ENCODE measurements at regions not wholly inside any gene's neighbourhood (a gene's known extent, or its start where the extent isn't known, plus 50 kb on each side); places are given as distances from the start of the nearest gene placed in this dataset.
"Not testable (repeated sequence)": the region's sequence is repeated elsewhere in the genome, so short reads cannot be mapped to it uniquely, and the experiment has no call there.

DNA sequence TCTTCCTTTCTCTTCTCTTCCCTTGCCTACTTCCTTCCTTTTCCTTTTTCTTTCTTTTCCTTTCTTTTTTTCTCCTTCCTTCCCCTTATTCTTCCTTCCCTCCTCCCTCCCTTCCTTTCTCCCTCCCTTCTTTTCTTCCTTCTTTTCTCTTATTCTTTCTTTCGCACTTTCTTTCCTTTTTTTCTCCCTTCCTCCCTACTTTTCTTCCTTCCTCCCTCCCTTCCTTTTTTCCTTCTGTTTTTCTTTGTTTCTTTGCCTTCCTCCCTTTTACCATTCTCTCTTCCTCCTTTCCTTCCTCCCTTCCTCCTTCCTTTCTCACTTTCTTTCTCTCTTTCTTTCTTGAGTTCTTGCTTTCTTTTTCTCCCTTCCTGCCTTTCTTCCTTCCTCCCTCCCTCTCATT lies 416.5 kb downstream of the ANKRD30B start:
- not testable (repeated sequence) for DNase-seq

- DNase-seq: no peak
Measured at GRCh38 chr18:15165048-15165447, 417.1 kb downstream of the ANKRD30B start.

DNA sequence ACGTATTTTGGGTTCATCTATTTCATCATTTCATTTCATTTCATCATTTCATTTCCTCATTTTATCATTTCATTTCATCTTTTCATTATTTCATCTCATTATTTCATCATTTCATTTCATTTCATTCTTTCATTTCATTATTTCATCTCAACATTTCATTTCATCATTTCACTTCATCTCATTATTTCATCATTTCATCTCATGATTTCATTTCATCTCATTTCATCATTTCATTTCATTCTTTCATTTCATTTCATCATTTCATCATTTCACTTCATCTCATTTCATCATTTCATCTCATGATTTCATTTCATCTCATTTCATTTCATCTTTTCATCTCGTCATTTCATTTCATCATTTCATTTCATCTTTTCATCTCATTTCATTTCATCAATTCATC lies 445.1 kb downstream of the ANKRD30B start:
- not testable (repeated sequence) for DNase-seq

DNA sequence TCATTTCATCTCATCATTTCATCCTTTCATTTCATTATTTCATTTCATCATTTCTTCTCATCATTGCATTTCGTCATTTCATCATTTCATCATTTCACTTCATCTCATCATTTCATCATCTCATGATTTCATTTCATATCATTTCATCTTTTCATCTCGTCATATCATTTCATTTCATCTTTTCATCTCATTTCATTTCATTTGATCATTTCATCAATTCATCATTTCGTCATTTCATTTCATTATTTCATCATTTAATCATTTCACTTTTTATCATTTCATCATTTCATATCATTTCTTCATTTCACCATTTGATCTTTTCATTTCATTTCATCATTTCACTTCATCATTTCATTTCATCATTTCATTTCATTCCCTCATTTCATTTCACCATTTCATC lies 445.8 kb downstream of the ANKRD30B start:
- not testable (repeated sequence) for DNase-seq

DNA sequence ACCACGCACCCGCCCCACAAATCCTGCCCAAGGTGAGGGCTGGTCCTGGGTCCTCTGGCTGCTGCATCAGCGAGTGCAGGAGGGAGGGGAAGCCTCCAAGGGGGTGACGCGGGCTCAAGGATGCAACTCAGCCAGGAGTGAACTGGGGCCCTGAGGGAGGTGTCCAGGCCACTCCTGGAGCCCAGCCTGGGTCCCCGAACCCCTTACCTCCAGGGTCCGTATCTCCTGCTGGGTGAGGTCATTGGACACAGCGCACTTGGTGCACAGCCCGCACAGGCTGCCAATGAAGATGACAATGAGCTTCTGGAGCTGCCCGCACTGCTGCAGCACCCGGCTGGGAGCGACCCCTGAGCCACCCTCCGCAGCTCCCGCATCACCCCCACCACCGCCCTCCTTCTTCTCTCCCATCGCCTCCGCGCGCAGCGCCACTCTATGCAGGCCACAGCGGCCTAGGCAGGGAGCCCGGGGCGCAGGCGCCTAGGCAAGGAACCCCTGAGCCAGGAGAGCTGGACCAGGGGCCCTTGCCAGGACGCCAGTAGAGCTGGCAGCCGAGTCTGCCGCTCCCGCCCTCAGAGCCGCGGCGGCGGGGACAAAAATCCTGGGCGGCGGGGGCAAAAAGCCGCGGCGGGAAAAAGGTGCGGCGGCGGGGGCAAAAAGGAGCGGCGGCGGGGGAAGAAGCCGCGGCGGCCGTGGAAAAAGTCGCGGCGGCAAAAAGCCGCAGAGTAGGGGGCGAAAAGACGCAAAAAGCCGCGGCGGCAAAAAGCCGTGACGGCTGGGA lies 449.6 kb downstream of the ANKRD30B start:
- DNase-seq: peak in 1 of 2 donors; percentile 0

DNA sequence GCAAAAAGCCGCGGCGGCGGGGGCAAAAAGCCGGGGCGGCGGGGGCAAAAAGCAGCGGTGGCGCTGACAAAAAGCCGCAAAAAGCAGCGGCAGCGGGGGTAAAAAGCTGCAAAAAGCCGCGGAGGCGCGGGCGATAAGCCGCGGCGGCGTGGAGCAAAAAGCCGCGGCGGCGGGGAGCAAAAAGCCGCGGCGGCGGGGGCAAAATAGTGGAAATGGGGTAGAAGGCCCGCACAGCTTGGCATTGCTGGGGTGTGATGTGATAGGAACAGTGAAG lies 450.1 kb downstream of the ANKRD30B start:
- no peak for DNase-seq
